HG03565 (cell line): ENCODE measurements at regions not wholly inside any gene's neighbourhood (a gene's known extent, or its start where the extent isn't known, plus 50 kb on each side); places are given as distances from the start of the nearest gene placed in this dataset.

Experiments used
- ATAC-seq: cut with Tn5 transposase; IDR thresholded peaks from one replicate; pipeline ENCODE4 v1.9.1; 2021; ENCODE audit warnings: mild to moderate bottlenecking, moderate library complexity; ENCODE audit not compliant: unreplicated experiment

GRCh38 chr15:39287322-39288195, 293.3 kb upstream of the THBS1 start:
- ATAC-seq: no peak

DNA sequence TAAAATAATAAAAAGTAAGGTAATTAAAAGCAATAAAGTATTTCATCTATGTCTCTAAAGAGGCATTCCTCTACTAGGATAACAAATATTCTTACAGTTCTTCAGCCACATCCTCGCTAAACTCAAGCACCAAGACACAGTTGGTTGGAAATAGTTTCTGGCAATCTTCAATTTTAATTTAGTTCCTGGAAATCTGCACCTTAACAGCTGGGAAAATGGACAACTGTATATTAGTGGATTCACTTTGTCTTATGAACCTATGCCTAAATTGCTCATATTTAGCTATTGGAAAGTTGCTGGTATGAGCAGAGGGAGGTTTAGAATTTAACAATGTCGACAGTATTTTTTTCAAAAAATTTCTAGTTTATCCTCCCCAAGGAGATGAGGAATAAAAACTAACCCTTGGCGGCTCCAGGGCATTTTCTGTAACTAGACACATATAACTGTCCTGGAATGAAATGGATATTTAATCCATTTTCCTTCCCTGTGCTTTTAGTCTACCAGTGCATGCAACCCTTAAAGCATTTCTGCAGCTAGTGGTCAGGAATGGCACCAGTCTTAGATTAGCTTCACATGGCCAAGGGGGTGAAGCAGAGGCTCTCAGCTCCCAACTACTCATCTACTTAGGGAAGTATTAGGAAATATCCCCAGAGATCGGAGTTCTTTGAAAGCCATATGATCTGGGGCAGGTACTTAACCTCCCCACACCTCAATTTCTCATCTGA, 290.0 kb upstream of the THBS1 start:
- no peak for ATAC-seq

GRCh38 chr15:39291690-39292089, 289.2 kb upstream of the THBS1 start:
- no peak for ATAC-seq

- ATAC-seq: no peak
Observed at GRCh38 chr15:39296955-39297354, 283.9 kb upstream of the THBS1 start.

- no peak for ATAC-seq
Observed at GRCh38 chr15:39298271-39298962, 282.5 kb upstream of the THBS1 start.

DNA sequence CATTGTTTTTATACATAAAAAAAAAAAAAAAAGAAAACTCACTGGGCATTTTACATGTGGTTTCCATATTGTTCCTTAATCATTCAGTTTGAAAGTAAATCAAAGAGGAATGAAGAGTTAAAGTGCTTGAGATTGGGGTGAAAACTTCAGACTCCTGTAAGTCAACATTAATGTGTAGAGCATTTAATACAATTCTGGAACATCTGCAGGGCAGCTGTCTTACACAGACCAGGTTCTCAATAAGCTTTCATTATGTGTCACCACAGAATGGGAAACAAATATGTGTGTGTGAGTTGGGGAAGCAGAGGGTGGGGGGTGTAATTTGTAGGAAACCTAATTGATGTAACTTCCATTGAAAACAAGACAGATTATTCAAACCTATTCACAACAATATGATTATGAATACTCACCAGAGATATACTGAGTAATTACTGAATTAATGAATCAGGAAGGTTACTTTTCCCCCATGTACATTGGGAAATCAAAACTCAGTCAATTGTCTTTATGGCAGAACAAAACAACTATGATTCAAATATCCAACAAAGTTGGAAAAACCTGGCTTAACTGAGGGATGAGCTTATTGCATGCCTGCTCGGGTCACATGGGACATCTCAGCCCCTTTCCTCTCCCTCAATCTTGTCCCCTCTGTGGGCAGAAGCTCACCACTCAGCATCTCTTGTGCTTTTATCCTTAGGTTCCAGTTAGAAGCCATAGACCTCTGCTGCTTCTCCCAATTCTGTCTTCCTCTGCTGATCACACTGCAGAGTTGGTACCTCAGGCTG, 281.2 kb upstream of the THBS1 start:
- no peak for ATAC-seq

GRCh38 chr15:39300451-39301153, 280.3 kb upstream of the THBS1 start:
- ATAC-seq: no peak

- no peak for ATAC-seq
Observed at GRCh38 chr15:39301589-39301999, 279.3 kb upstream of the THBS1 start.

DNA sequence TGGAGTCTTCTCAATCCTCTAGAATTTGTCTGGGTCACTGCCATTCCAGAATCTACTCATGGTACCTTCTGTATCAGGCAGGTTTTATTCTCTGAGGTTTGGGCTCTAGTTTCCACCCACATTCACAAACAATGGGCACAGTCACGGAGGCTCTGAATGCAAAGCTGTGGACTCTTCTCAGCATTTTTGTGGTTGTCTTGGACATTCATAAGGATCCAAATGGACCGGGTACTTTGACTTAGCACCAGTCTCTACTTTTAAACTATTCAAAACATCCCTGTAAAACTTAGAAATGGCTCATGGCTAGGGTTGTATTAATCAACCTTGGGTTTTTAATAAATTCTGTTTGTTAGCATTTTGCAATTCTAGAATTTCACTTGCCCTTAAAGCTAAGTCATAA, 277.9 kb upstream of the THBS1 start:
- no peak for ATAC-seq

DNA sequence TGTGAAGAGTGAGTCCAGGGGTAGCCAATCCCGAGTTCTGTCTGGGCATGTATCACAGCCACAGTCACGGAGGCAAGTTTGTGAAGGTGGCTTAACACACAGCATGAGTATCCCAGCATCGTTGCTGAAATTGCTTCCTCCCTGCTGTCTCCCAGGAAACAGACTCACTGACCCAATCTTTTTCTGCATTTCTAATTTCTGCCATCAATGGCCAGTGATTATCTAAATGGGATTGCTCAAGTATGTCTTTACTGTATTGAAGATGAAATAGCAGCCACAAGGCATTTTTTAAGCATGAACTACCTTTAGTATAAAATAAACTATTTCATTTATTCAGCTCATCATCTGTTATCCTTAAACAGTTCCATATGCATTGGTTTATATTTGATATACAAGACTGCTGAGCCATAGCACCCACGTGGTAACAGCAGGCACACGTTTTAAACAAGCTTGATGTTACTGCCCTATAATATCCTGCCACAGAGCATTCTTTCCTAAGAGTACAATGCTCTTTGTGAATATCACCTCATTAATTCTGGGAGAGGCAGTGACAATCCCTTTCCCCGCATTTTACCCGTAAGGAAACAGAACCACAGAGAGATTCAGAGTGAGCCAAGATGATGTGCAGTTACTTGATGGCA, 276.6 kb upstream of the THBS1 start:
- no peak for ATAC-seq

- ATAC-seq: no peak
Observed at GRCh38 chr15:39304931-39305728, 275.7 kb upstream of the THBS1 start.

GRCh38 chr15:39310633-39311032, 270.2 kb upstream of the THBS1 start:
- ATAC-seq: no peak

DNA sequence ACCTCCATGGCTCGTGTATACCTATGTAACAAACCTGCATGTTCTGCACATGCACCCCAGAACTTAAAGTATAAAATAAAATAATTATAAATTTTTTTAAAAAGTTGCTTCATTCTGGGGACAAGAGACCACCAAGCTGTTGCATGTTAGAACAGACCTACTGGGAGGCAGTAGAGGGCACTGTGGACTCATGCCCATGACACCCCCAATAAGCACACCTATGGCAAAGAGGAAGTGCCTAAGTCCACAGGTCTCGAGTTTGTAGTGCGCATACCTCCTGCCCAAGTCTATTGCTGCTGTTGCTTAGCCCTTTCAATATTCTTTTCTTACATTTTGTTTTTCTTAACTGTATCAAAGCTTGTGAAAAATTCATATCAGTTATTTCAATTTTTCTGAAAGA, 267.9 kb upstream of the THBS1 start:
- peak; percentile 76 for ATAC-seq

- no peak for ATAC-seq
Observed at GRCh38 chr15:39313467-39313866, 267.4 kb upstream of the THBS1 start.

DNA sequence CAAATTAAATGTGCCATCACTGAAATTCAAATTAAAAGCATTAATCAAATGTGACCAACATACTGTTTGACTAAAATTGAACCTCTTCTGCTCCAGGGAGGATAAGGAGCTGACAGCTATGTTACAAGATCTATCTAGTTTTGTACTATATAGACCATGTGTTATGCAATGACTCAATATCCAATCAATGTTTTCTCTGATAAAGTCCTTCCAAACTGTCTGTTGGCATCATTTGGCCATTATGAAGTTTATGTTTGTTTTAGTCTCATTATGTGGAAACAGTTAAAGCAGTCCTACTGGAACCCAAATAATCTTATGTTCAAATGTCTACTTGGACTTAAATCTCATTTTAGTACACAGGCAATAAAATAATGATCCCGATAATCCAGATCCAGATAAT, 267.0 kb upstream of the THBS1 start:
- ATAC-seq: no peak

DNA sequence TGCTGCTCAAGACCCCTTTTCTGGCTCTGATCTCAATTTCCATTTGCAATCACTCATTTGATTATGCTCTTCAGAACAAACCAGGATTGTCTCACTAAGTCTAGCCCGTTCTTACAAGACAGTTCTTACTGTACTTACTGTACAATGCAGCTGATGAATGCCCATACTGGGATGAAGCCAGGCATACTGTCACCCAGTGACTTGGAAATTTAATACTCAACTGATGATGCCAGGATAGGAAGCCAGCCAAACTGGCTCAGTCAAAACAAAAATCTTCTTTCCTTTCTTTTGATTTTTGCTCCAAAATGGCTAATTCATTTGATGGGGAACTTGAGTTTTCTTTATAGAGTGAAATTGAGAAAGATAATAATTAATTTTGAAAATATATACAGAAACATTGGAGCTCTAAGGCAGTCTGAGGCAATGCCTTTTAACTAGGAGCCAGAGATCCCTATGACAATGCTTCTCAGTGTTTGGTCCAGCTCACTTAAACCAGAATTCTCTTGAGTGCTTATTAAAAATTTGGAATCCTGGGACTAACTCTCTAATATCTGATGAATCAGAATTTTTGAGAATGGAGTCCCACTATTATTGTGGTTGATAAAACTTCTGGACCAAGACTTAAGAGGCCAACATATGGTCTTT, 265.6 kb upstream of the THBS1 start:
- ATAC-seq: no peak

GRCh38 chr15:39317225-39317624, 263.7 kb upstream of the THBS1 start:
- ATAC-seq: no peak

DNA sequence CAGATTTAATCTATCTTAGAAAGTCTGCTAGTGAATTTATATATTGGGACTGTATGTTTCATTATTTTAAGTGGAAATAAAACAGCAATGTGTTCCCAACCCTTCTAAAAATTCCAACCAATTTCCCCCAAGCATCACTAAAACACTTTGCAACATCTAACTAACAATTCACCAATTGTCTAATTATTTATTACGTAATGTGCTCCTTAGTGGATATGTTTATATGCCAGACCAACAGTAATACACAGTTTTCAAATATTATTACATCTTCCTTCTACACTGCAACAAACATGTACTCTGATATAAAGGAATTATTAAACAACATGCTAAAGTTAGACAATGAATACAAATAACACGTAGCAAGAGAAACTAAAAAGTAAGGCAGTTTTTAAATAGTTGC, 262.6 kb upstream of the THBS1 start:
- ATAC-seq: no peak
